CD4-positive, alpha-beta T cell treated with Interleukin-10 for 1 hour (primary cell): ENCODE measurements at regions not wholly inside any gene's neighbourhood (a gene's known extent, or its start where the extent isn't known, plus 50 kb on each side); places are given as distances from the start of the nearest gene placed in this dataset.
"Not testable (repeated sequence)": the region's sequence is repeated elsewhere in the genome, so short reads cannot be mapped to it uniquely, and the experiment has no call there.

Experiments used
- DNase-seq: peaks from one replicate; pipeline ENCODE4 v3.0.0-alpha.2; 2020

DNA sequence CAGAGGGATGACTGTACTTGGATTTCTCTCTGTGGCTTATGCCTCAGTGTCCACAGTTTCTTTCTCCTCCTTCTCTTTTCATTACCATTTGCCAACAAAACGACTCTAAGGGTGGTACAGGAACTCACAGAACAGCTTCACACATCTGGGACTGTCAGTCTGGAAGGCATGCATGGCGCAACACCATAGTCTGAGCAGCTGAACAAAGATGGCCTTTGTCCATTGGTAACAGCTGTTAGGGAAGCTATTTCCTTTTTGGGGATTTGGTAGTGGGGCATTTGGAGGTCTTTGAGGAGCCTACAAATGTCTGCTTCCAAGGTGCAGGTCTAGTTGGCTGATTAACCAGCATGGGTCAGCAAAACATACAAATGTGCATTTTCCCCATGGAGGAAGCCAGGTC is 81.4 kb upstream of the PCDH8 start:
- no peak for DNase-seq

DNA sequence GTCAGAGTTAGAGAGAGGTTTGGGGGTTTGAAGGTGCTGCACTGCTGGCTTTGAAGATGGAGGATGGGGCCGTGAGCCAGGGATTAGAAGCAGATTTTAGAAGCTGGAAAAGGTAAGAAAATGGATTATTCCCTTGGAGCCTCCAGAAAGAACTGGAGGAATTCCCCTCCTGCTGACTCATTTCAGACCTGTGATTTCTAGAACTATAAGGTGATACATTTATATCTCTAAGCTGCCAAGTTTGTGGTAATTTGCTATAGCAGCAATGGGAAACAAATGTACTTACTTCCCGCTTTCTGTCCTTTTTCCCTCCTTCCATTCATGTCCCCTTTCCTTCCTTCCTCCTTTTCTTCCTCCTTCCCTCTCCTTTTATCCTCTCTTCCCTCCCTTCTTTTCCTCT is 78.5 kb upstream of the PCDH8 start:
- DNase-seq = no peak

DNA sequence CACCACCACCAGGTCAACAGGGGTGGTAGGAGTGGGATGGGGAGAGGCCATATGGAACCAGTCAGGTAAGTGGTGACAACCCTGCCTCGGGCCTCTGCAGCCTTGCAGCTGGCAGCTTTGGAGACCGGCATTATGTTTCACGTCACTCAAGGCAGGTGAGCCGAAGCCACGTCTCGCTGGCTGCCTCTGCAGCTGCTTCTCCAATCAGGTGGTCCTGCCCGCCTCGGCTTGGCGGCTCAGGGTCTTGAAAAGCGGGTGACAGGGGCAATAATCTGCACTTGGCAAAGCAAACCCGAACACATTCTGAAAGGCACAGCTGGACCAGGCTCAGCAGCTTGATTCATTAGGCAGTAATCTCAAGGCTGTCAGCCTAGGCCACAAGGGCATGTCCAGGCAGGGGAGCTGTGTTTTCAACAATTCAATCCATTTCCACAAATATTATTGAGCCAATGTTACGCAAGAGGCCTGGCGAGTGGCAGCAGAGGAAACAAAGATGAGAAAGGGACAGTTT is 77.4 kb upstream of the PCDH8 start:
- no peak for DNase-seq

DNA sequence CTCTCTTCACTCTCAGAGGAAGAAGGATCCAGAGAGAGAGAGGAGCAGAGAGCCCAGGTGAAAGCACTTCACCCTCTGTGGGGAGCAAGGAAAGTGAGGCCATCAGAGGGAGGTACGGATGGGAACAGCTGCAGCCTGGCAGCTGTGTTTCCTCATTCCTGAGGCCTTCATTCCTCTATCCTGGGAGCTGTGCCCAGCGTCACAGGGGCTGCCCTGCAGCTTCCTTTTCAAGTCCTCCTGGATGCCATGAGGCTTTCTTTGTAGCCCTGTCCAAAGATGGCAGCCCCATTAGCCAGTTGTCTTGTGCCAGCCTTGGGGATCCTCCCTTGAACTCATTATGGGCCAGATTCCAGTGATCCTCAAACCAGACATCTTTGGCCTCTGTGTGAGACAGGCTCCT is 76.8 kb upstream of the PCDH8 start:
- no peak for DNase-seq

DNA sequence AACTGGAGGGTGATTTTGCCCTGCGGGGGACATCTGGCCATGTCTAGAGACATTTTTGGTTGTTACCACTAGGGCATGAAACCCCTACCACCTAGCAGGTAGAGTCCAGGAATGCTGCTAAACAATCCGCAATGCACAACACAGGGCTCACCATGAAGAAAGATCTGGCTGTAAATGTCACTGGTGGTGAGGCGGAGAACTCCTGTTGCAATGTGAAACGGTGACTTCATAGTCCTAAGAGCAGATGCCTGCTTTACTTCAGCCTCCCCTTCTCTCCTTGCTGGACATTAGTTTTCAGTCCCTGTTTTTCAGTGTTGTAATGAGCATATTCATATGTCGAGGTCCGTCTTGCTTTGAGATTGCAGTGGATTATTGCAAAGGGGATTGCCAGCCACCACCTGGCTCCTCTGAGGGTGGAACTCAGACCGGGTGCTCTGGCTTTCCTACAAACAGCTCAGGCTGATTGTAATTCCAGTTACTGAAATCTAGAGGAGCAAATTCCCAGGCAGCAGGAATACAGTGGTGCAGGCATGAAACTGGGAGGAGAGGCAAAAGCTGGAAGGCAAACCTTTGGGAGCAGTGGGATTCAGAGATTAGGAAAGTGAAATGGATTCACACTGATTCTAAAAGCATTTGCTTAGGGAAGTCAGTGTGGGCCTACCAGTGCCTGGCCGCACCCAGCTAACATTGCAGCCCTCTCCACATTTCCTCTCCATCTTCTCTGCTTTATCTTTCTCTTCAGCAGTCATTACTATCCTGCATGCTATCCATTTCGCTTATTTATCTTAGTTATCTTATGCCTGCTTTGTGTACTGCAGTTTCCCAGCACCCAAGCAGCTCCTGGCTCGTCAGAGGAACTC is 76.1 kb upstream of the PCDH8 start:
- no peak for DNase-seq

DNA sequence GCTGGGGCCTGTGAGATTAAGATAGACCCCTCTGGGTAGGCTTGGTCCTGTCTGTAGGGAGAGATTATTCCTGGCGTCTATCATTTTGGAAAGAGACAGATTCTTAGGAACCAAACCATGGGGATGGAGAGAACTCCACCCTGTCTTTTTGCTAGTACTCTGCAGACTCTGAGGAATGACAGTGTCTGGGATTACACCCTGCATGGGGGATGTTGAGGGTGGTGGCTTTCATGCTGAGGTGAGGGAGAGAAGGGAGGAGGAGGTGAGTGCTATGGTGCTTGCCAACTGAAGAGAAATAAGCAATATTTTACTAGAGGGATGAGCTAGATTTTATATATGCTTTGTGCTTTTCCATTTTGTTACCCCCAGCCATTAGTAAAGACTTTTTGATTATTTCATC is 74.5 kb upstream of the PCDH8 start:
- DNase-seq = no peak

DNA sequence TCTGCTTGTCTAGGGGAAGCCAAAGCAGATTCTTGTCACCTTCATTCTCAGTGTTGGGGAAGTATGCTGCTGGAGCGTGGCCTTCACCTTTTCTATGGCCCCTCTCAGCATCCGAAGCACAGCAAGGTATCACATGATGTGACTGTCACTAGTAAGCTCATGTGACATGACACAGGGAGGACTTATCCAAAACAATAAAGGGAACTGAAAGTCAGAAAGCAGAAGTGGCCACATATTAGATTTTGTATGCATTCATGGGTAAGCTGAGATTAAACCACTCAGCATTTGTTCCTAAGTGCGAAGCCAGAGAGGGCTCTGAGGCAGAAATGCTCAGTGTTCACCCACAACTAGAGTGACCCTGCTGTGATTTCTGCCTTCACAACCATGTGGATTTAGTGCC is 72.8 kb upstream of the PCDH8 start:
- peak; percentile 3 for DNase-seq

DNA sequence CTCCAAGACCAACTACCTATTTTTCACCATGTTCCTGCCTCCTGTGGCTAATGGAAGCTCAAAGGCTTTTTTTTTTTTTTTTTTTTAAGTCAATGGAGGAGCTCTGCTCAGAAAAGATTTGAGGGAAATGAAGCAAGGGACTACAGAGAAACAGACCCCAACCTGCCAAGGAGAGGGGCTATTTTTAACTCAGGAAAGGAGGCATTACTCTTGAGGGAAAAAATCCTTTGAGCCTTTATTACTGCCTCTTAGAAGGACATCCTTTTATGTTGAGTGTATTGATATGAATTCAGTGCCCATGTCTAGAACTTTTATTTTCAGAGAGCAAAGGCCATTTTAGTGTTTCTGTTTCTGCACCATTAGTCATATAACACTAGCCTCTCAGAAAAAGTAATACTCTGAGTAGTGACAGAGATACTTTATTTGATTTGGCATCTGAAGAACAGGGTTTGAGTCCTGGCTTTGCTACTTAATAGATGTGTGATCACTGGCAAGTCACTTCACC is 68.1 kb upstream of the PCDH8 start:
- DNase-seq = no peak

DNA sequence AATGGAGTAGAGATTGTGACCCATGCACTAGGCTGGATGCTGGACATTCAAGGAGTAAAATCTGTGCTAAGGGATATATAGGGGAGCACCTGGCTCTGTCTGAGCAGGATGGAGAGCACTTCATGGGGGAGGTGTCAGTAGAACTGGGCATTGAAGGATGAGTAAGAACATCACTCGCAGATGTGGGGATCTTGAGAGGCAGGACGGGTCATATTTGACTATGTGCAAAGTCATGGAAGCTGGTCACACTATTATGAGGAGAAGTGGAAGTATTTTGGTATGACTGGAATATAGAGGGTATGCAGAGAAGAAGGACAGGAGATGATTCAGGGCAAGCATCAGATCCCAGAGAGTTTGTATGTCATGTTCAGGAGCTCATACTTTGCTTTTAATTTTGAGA is 62.9 kb upstream of the PCDH8 start:
- no peak for DNase-seq

DNA sequence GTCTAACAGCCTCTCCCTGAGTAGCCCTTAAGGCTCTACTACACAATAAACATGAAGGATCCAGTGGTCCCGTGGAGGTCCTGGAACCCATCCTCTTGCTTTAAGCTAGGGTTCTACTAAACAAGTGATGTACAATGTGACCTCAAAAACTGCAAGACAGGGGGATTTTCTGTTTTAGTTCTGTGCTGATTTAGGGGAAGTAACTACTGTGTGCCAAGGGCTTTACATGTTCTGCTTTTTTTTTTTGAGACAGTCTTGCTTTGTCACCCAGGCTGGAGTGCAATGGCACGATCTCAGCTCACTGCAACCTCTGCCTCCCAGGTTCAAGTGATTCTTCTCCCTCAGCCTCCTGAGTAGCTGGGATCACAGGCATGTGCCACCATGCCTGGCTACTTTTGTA is 61.9 kb upstream of the PCDH8 start:
- DNase-seq = not testable (repeated sequence)

DNA sequence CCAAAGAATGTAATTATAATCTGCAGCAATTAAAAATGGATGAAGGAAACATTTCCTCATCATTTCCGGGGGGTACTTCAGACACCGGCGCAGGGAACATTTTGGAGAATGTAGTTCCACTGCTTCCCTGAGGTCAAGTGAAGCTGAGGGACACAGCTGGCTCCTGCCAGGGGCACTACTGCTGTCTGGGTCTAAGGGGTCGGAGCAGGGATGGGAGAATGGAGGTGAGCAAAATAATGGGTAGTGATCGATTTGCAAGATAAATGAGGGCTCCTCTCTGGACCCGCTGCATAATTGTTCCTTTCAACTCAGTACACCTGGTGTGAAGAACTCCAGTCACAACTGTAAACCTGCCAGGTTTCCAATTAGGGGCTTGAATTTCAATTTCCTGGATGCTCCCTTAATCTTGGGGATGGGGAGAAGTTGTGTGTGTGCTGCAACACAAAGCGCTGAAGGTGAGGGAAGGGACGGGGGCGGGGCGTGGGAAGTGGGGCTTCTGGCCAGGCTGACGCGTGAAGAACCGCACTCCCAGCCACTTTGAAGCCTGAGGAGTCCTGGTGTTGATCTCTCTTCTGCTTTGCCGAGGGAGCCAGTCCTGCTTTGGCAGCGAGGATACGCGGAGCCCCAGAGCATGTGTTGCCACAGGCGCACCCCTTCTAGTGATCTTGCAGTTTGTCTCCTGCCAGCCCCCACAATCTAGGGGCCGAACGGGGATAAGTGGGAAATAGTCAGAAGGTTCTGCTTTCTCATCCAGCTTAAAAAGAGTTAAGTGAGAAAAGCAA is 57.9 kb upstream of the PCDH8 start:
- DNase-seq = no peak

DNA sequence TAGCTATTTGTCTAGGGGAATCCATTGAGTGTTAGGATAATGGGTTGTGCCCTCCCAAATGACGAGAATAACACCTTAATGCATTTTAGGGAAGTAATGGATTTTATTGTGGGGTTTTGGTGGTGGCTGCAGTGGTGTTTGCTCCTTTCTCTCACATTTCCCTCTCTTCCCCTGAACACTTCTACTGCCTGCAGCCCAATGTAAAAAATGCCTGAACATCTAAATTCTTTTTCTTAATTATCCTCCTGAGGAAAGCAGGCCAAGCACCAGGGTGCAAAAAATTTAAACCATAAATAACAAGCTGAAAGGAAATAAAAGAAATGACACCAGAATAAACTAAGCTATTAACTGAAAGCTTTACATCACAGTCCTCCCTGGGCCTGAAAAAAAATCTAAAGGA is 57.3 kb upstream of the PCDH8 start:
- no peak for DNase-seq

DNA sequence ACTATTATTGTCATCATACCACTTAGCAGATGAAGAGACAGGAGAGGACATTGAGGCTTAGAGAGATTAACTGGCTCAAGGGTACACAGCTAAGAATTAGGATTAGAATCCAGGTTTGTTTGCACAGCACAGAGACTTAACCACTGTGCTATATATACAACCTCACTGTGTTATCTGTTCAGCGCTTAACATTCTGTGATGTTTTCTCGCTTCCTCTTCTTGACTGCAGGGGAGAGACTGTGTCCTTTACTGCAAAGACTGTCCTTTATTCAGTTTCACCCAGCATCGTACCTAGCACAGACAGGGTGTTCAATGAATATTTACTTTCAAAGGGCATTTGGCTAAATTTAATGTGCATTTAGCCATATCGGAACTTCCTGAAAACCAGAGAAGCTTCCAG is 54.9 kb upstream of the PCDH8 start:
- DNase-seq = no peak

DNA sequence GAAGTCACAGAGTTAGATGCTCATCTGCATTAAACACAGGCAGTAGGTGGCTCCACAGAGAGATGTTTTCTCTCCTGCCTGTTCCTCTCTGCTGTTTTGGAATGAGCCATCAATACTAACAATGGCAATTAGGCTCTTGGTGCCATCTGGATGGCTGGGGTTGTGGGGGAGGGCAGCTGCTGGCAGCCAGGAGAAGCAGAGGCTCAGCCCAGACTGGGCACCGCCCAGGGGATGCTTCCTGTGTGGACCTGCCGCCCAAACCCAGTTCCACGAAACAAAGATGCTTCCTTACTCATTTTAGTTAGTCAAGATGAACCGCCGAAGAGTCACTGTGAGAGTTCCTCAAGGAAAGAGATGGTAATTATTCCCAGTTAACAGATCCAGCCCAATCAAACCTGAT is 50.8 kb upstream of the PCDH8 start:
- no peak for DNase-seq
